Thyroid gland (tissue), 4 donors: ENCODE measurements at regions not wholly inside any gene's neighbourhood (a gene's known extent, or its start where the extent isn't known, plus 50 kb on each side); places are given as distances from the start of the nearest gene placed in this dataset.

Source experiments
- CTCF ChIP-seq, 6 experiments: fragments of 200-600 bp in 3 of 6; fragments of 450-650 bp in 3 of 6; sonication (generic) in 3 of 6; IDR thresholded peaks; one replicate each; pipeline ENCODE4 v1.5.1; 2016 to 2019; ENCODE audit warnings: antibody characterized with exemption in 6 of 6, mild to moderate bottlenecking in 2 of 6, inconsistent platforms in 1 of 6, moderate library complexity in 1 of 6
- POLR2A ChIP-seq, 2 donors: fragments of 450-650 bp; IDR thresholded peaks; one replicate each; pipeline ENCODE4 v1.6.1; 2017; ENCODE audit warnings: antibody characterized with exemption in 2 of 2, mild to moderate bottlenecking in 2 of 2, moderate library complexity in 1 of 2

- TF ChIP-seq CTCF (IDR thresholded peaks at IDR 0.05) (no peak), POLR2A (IDR thresholded peaks at IDR 0.05) (no peak)
Observed at GRCh38 chr11:115900111-115900510, 395.9 kb upstream of the CADM1 start.
